NT2/D1 (cell line): ENCODE measurements at regions not wholly inside any gene's neighbourhood (a gene's known extent, or its start where the extent isn't known, plus 50 kb on each side); places are given as distances from the start of the nearest gene placed in this dataset.

Source experiments
- SUZ12 ChIP-seq: IDR thresholded peaks from 2 replicates; pipeline ENCODE4 v1.6.1; 2011; ENCODE audit not compliant: insufficient read length, insufficient read depth; ENCODE audit errors: extremely low read depth
- YY1 ChIP-seq: IDR thresholded peaks from 2 replicates; pipeline ENCODE4 v1.6.1; 2011; ENCODE audit not compliant: insufficient read length, insufficient read depth
- ZNF274 ChIP-seq: IDR thresholded peaks from 2 replicates; pipeline ENCODE4 v1.6.1; 2011; ENCODE audit warnings: mild to moderate bottlenecking, low read depth, low read length

- no peak for TF ChIP-seq ZNF274
- TF ChIP-seq YY1, result no peak
- TF ChIP-seq SUZ12, result no peak
These were observed 527.6 kb downstream of the SOX2 start for GRCh38 chr3:182239316-182239715.
